Liver (tissue), 8 donors: ENCODE measurements at regions not wholly inside any gene's neighbourhood (a gene's known extent, or its start where the extent isn't known, plus 50 kb on each side); places are given as distances from the start of the nearest gene placed in this dataset.

Experiments used
- DNase-seq: peaks from one replicate; pipeline ENCODE4 v3.0.0-alpha.2; 2017; ENCODE audit warnings: low spot score
- H3K27ac ChIP-seq, 2 donors: one replicate each; pipeline ENCODE4 v1.7.0; 2013; ENCODE audit warnings: inconsistent platforms in 2 of 2, low read length in 2 of 2, control low read depth in 1 of 2, low read depth in 1 of 2, mild to moderate bottlenecking in 1 of 2
- H3K27me3 ChIP-seq, 4 donors: one replicate each; pipeline versions ENCODE4 v1.6.1 to v1.7.0; 2013; ENCODE audit warnings: low read length in 3 of 4, inconsistent platforms in 1 of 4, mild to moderate bottlenecking in 1 of 4, moderate library complexity in 1 of 4; ENCODE audit not compliant: control insufficient read depth in 4 of 4, insufficient read depth in 4 of 4
- H3K36me3 ChIP-seq, 4 donors: one replicate each; pipeline versions ENCODE4 v1.6.1 to v1.7.0; 2013; ENCODE audit warnings: low read length in 3 of 4, mild to moderate bottlenecking in 3 of 4, low read depth in 1 of 4, moderate library complexity in 1 of 4; ENCODE audit not compliant: control insufficient read depth in 4 of 4, insufficient read depth in 3 of 4
- H3K4me1 ChIP-seq, 4 donors: one replicate each; pipeline versions ENCODE4 v1.6.1 to v1.7.0; 2013; ENCODE audit warnings: low read length in 3 of 4, mild to moderate bottlenecking in 3 of 4, moderate library complexity in 1 of 4; ENCODE audit not compliant: control insufficient read depth in 4 of 4, insufficient read depth in 4 of 4
- H3K4me3 ChIP-seq, 3 donors: one replicate each; pipeline versions ENCODE4 v1.6.1 to v1.7.0; 2013; ENCODE audit warnings: low read length in 3 of 3, control low read depth in 1 of 3, low read depth in 1 of 3, mild to moderate bottlenecking in 1 of 3
- H3K9ac ChIP-seq, 2 donors: one replicate each; pipeline ENCODE4 v1.7.0; 2013; ENCODE audit warnings: low read length in 2 of 2, mild to moderate bottlenecking in 2 of 2, moderate library complexity in 2 of 2, control low read depth in 1 of 2, low read depth in 1 of 2
- H3K9me3 ChIP-seq, 4 donors: one replicate each; pipeline versions ENCODE4 v1.6.1 to v1.7.0; 2013; ENCODE audit warnings: low read length in 3 of 4; ENCODE audit not compliant: control insufficient read depth in 4 of 4
- ATF3 ChIP-seq: IDR thresholded peaks from 2 replicates; pipeline ENCODE4 v1.6.1; 2016; ENCODE audit warnings: antibody characterized with exemption
- CTCF ChIP-seq: fragments of 150-350 bp; IDR thresholded peaks from 2 replicates; pipeline ENCODE4 v1.5.1; 2017; ENCODE audit warnings: improper control_type of control experiment, low read depth, low read length; ENCODE audit not compliant: missing input control
- FOXA1 ChIP-seq: IDR thresholded peaks from 2 replicates; pipeline ENCODE4 v1.6.1; 2016; ENCODE audit warnings: antibody characterized with exemption
- FOXA2 ChIP-seq: IDR thresholded peaks from 2 replicates; pipeline ENCODE4 v1.6.1; 2016; ENCODE audit warnings: antibody characterized with exemption
- GABPA ChIP-seq, 2 donors: IDR thresholded peaks in 1 of 2; conservative IDR thresholded peaks in 1 of 2; 2 replicates each; pipeline ENCODE4 v1.6.1; 2016; ENCODE audit warnings: antibody characterized with exemption in 2 of 2, mild to moderate bottlenecking in 1 of 2, moderate library complexity in 1 of 2
- HNF4A ChIP-seq, 2 donors: conservative IDR thresholded peaks; 2 replicates each; pipeline ENCODE4 v1.6.1; 2016; ENCODE audit warnings: antibody characterized with exemption in 2 of 2, mild to moderate bottlenecking in 2 of 2
- HNF4G ChIP-seq: IDR thresholded peaks from 2 replicates; pipeline ENCODE4 v1.6.1; 2016; ENCODE audit warnings: antibody characterized with exemption
- JUND ChIP-seq, 2 donors: IDR thresholded peaks; 2 replicates each; pipeline ENCODE4 v1.6.1; 2016; ENCODE audit warnings: antibody characterized with exemption in 2 of 2
- MAX ChIP-seq: IDR thresholded peaks from 2 replicates; pipeline ENCODE4 v1.6.1; 2016; ENCODE audit warnings: antibody characterized with exemption
- NR2F2 ChIP-seq: IDR thresholded peaks from 2 replicates; pipeline ENCODE4 v1.6.1; 2016; ENCODE audit warnings: antibody characterized with exemption
- RAD21 ChIP-seq, 2 donors: IDR thresholded peaks; 2 replicates each; pipeline ENCODE4 v1.6.1; 2016; ENCODE audit warnings: antibody characterized with exemption in 2 of 2, mild to moderate bottlenecking in 2 of 2
- REST ChIP-seq: IDR thresholded peaks from 2 replicates; pipeline ENCODE4 v1.6.1; 2016; ENCODE audit warnings: antibody characterized with exemption, mild to moderate bottlenecking
- RXRA ChIP-seq, 2 donors: IDR thresholded peaks; 2 replicates each; pipeline ENCODE4 v1.6.1; 2017 to 2018; ENCODE audit warnings: antibody characterized with exemption in 2 of 2, mild to moderate bottlenecking in 1 of 2
- SP1 ChIP-seq: IDR thresholded peaks from 2 replicates; pipeline ENCODE4 v1.6.1; 2018; ENCODE audit warnings: antibody characterized with exemption, mild to moderate bottlenecking
- TAF1 ChIP-seq: conservative IDR thresholded peaks from 2 replicates; pipeline ENCODE4 v1.6.1; 2016; ENCODE audit warnings: antibody characterized with exemption, mild to moderate bottlenecking
- YY1 ChIP-seq: IDR thresholded peaks from 2 replicates; pipeline ENCODE4 v1.6.1; 2016; ENCODE audit warnings: antibody characterized with exemption, mild to moderate bottlenecking
- ZBTB33 ChIP-seq: IDR thresholded peaks from 2 replicates; pipeline ENCODE4 v1.6.1; 2016; ENCODE audit warnings: antibody characterized with exemption
- WGBS: extraction: QIAGEN DNeasy Blood & Tissue Kit; methylation state at CpG from one replicate; pipeline ENCODE4 v1.1.7; 2013; 5-methylcytosine and 5-hydroxymethylcytosine counted together
- donor health status: healthy.
- donor health status: healthy.
- donor health status: healthy.
- donor health status: healthy.
- donor health status: healthy.

GRCh38 chr10:124183617-124184016 lies 90.2 kb upstream of the CHST15 start:
- Histone ChIP-seq H3K9me3 (no peaks in the 10 kb centered on the region), H3K27me3 (no peaks in the 10 kb centered on the region), H3K9ac (no peak overlapping the region), H3K4me3 (no peak overlapping the region), H3K36me3 (no peaks in the 10 kb centered on the region), H3K27ac (no peak overlapping the region), H3K4me1 (no peaks in the 10 kb centered on the region)
- no peak for DNase-seq
- TF ChIP-seq FOXA1 (no peak), FOXA2 (no peak), HNF4A (conservative IDR thresholded peaks at IDR 0.05) (no peak), HNF4G (no peak), ATF3 (no peak), MAX (no peak), SP1 (no peak), NR2F2 (no peak), GABPA (IDR thresholded peaks at IDR 0.05 in 1 of 2, conservative IDR thresholded peaks at IDR 0.05 in 1 of 2) (no peak), JUND (IDR thresholded peaks at IDR 0.05) (no peak), ZBTB33 (no peak), CTCF (no peak), RXRA (IDR thresholded peaks at IDR 0.05) (no peak)
- 91% methylated on average over 7 of the region's 7 CpGs for WGBS

GRCh38 chr10:124182088-124182541 lies 88.7 kb upstream of the CHST15 start:
- Histone ChIP-seq H3K4me3 (no peak overlapping the region), H3K9me3 (no peaks in the 10 kb centered on the region), H3K27me3 (no peaks in the 10 kb centered on the region), H3K27ac (no peak overlapping the region), H3K36me3 (no peaks in the 10 kb centered on the region), H3K9ac (no peak overlapping the region), H3K4me1 (no peaks in the 10 kb centered on the region)
- WGBS = 78% methylated on average over 17 of the region's 17 CpGs
- no peak for DNase-seq
- no peak for TF ChIP-seq JUND (IDR thresholded peaks at IDR 0.05)

GRCh38 chr10:124181656-124182055 lies 88.3 kb upstream of the CHST15 start:
- no peaks in the 10 kb centered on the region for H3K4me1 ChIP-seq
- H3K36me3 ChIP-seq = no peaks in the 10 kb centered on the region
- H3K9me3 ChIP-seq = no peaks in the 10 kb centered on the region
- H3K9ac ChIP-seq = no peak overlapping the region
- no peak overlapping the region for H3K4me3 ChIP-seq
- no peak for DNase-seq
- WGBS = 83% methylated on average over 8 of the region's 8 CpGs
- H3K27ac ChIP-seq = no peak overlapping the region
- H3K27me3 ChIP-seq = no peaks in the 10 kb centered on the region
- TF ChIP-seq YY1 (no peak), ATF3 (no peak), RAD21 (IDR thresholded peaks at IDR 0.05) (no peak), SP1 (no peak), TAF1 (no peak), FOXA1 (no peak), REST (no peak)
